SU-DHL-6 (cell line): ENCODE measurements at regions not wholly inside any gene's neighbourhood (a gene's known extent, or its start where the extent isn't known, plus 50 kb on each side); places are given as distances from the start of the nearest gene placed in this dataset.

Experiments
- H2AFZ ChIP-seq: fragments of 200-600 bp; sonication (generic); 2 replicates; pipeline ENCODE4 v1.6.1; 2014; ENCODE audit warnings: low read depth, mild to moderate bottlenecking, moderate library complexity, mixed read lengths, antibody characterized with exemption, low read length; ENCODE audit not compliant: severe bottlenecking
- H3F3A ChIP-seq: fragments of 200-600 bp; shearing (Covaris generic); 2 replicates; pipeline ENCODE4 v1.6.0; 2016; ENCODE audit warnings: antibody characterized with exemption, mild to moderate bottlenecking; ENCODE audit not compliant: insufficient read depth
- H3K27ac ChIP-seq: fragments of 200-600 bp; sonication (generic); 2 replicates; pipeline ENCODE4 v1.5.1; 2016; ENCODE audit warnings: low read depth, mild to moderate bottlenecking, low read length, moderate library complexity, mixed read lengths
- H3K27me3 ChIP-seq: fragments of 200-600 bp; sonication (generic), shearing (Covaris generic); 2 replicates; pipeline ENCODE4 v1.6.0; 2014; ENCODE audit warnings: mild to moderate bottlenecking, low read length
- H3K36me3 ChIP-seq: fragments of 200-600 bp; sonication (generic); 2 replicates; pipeline ENCODE4 v1.6.1; 2014; ENCODE audit warnings: mild to moderate bottlenecking, low read length, mixed read lengths
- H3K4me2 ChIP-seq: fragments of 300-600, 200-600 bp; shearing (Covaris generic), sonication (generic); 2 replicates; pipeline ENCODE4 v1.6.0; 2014; ENCODE audit warnings: low read length, low read depth, mild to moderate bottlenecking; ENCODE audit not compliant: poor library complexity, severe bottlenecking
- H3K4me3 ChIP-seq: fragments of 200-600 bp; sonication (generic); 2 replicates; pipeline ENCODE4 v1.5.1; 2014; ENCODE audit warnings: antibody characterized with exemption, low read length, mild to moderate bottlenecking, mixed read lengths; ENCODE audit not compliant: insufficient read depth, poor library complexity, severe bottlenecking
- H3K79me2 ChIP-seq: fragments of 200-600 bp; sonication (generic); 2 replicates; pipeline ENCODE4 v1.6.1; 2014; ENCODE audit warnings: mild to moderate bottlenecking, low read length, moderate library complexity; ENCODE audit not compliant: insufficient read depth
- H3K9ac ChIP-seq: fragments of 200-600 bp; sonication (generic); 2 replicates; pipeline ENCODE4 v1.7.0; 2014; ENCODE audit warnings: mild to moderate bottlenecking, low read length
- H3K9me2 ChIP-seq: fragments of 200-600 bp; sonication (generic); replicated peaks from 2 replicates; pipeline ENCODE4 v1.6.1; 2014; ENCODE audit warnings: low read length; ENCODE audit not compliant: insufficient read depth
- H3K9me3 ChIP-seq: fragments of 200-600 bp; sonication (generic); 2 replicates; pipeline ENCODE4 v1.6.1; 2014; ENCODE audit warnings: low read length, mixed read lengths; ENCODE audit not compliant: insufficient read depth
- H4K20me1 ChIP-seq: fragments of 200-600 bp; sonication (generic); 2 replicates; pipeline ENCODE4 v1.6.1; 2014; ENCODE audit warnings: low read depth, mild to moderate bottlenecking, antibody characterized with exemption, low read length, moderate library complexity, mixed read lengths
- CTCF ChIP-seq: fragments of 200-600 bp; sonication (generic); IDR thresholded peaks from one replicate; pipeline ENCODE4 v1.5.1; 2017; ENCODE audit warnings: antibody characterized with exemption, mild to moderate bottlenecking, low read length, moderate library complexity; ENCODE audit not compliant: insufficient read depth, poor library complexity, severe bottlenecking
- EZH2phosphoT487 ChIP-seq: fragments of 200-600 bp; sonication (generic), shearing (Covaris generic); conservative IDR thresholded peaks from 2 replicates; pipeline ENCODE4 v1.6.1; 2018; ENCODE audit warnings: mild to moderate bottlenecking, antibody characterized with exemption, low read length, moderate library complexity, mixed read lengths

DNA sequence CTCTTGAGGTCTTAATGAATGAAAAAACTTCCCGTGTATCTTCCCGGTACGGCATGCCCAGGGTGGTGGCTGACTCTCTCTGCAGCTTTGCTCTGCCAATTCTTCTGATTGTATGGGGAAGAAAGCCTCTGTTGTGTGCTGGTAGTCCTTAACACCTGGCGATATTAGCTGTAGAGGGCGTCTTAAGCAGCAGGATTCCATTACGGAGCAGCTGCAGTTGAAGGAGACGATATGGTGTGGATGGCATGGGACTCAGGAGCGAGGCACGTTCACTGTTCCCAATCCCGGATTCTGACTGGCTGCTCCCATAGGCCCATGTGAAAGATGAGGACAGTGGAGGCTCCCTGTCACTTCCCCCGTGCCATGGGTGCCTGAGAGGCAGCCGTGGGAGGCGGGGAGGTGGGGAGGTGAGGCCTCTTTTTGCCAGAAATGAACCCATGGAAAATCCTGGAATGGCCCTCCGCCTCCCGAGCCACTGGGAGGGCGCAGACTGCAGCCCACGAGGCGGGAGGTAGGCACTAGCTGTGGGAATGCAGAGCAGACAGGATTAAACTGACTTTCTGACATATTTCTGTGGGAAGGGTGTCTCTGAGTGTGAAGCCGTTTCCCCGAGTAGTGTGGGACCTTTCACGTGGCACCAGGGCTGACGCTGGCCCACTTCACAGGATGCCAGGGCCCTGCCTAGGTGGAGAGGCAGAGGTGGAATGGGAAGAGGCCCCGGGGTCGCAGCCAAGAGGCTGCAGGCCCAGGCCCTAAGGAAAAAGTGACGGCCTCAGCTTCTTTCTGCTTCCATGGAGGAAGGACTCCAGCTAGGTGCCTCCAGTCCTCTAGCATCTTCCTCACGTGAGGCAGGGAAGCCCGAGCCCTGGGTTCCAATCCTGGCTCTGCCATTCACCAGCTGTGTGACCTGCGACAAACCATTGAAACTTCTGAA is 121.4 kb upstream of the CD82 start:
- Histone ChIP-seq H3K79me2 (no peaks in the 10 kb centered on the region), H3K9me3 (no peaks in the 10 kb centered on the region), H3K9me2 (no peaks in the 10 kb centered on the region), H3K9ac (no peak overlapping the region), H3K27me3 (no peaks in the 10 kb centered on the region), H3K36me3 (no peaks in the 10 kb centered on the region), H3F3A (no peaks in the 10 kb centered on the region), H3K4me2 (no peak overlapping the region), H3K27ac (no peak overlapping the region), H3K4me3 (no peak overlapping the region), H2AFZ (no peak overlapping the region), H4K20me1 (no peaks in the 10 kb centered on the region)
- TF ChIP-seq CTCF (no peak), EZH2phosphoT487 (no peak)

GRCh38 chr11:44444770-44445321 is 120.6 kb upstream of the CD82 start:
- H3K9me3 ChIP-seq = no peaks in the 10 kb centered on the region
- H2AFZ ChIP-seq = no peak overlapping the region
- no peak for TF ChIP-seq EZH2phosphoT487
- TF ChIP-seq CTCF = no peak
- H3K4me3 ChIP-seq = no peak overlapping the region
- no peak overlapping the region for H3K27ac ChIP-seq
- no peaks in the 10 kb centered on the region for H3K79me2 ChIP-seq
- H4K20me1 ChIP-seq = no peaks in the 10 kb centered on the region
- H3K9me2 ChIP-seq = no peaks in the 10 kb centered on the region
- no peak overlapping the region for H3K4me2 ChIP-seq
- no peak overlapping the region for H3K9ac ChIP-seq
- no peaks in the 10 kb centered on the region for H3F3A ChIP-seq
- H3K27me3 ChIP-seq = no peaks in the 10 kb centered on the region
- H3K36me3 ChIP-seq = no peaks in the 10 kb centered on the region

GRCh38 chr11:44445500-44446365 is 119.7 kb upstream of the CD82 start:
- no peaks in the 10 kb centered on the region for H3F3A ChIP-seq
- no peak overlapping the region for H3K4me2 ChIP-seq
- no peaks in the 10 kb centered on the region for H3K36me3 ChIP-seq
- no peak overlapping the region for H3K9ac ChIP-seq
- H3K27ac ChIP-seq = no peak overlapping the region
- no peaks in the 10 kb centered on the region for H3K9me2 ChIP-seq
- H3K4me3 ChIP-seq = no peak overlapping the region
- H4K20me1 ChIP-seq = no peaks in the 10 kb centered on the region
- no peak overlapping the region for H2AFZ ChIP-seq
- H3K27me3 ChIP-seq = no peaks in the 10 kb centered on the region
- TF ChIP-seq CTCF = no peak
- no peak for TF ChIP-seq EZH2phosphoT487
- no peaks in the 10 kb centered on the region for H3K79me2 ChIP-seq
- no peaks in the 10 kb centered on the region for H3K9me3 ChIP-seq
